ENCODE measurements at regions not wholly inside any gene's neighbourhood (a gene's known extent, or its start where the extent isn't known, plus 50 kb on each side); places are given as distances from the start of the nearest gene placed in this dataset.
"Not testable (repeated sequence)": the region's sequence is repeated elsewhere in the genome, so short reads cannot be mapped to it uniquely, and the experiment has no call there.

DNA sequence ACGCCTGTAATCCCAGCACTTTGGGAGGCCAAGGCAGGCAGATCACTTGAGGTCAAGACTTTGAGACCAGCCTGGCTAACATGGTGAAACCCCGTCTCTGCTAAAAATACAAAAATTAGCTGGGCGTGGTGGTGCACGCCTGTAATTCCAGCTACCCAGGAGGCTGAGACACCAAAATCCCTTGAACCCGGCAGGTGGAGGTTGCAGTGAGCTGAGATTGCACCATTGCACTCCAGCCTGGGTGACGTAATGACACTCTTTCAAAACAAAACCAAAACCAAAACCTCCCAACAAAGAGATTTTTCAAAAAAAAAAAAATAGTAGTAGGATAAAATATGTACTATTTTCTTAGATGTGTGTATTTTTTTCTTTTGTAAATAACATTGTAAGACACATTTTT lies 79.1 kb upstream of the MELK start:
- H3K27me3 ChIP-seq (replicated peaks in 1 of 2; ENCODE audit: control insufficient read depth in 2 of 2, insufficient read depth in 2 of 2, low read length in 1 of 2); H3K79me2 ChIP-seq (ENCODE audit: control insufficient read depth, insufficient read depth, low read length); CTCF ChIA-PET; BruUV-seq (replicated peaks); H3K4me1 ChIP-seq (ENCODE audit: control insufficient read depth, insufficient read depth, low read length); POLR2A ChIA-PET; H3K9ac ChIP-seq (ENCODE audit: control insufficient read depth, insufficient read depth, low read length); in situ Hi-C loops (cut with MboI); H3K27ac ChIP-seq (ENCODE audit: control insufficient read depth, insufficient read depth); H3K4me3 ChIP-seq; H3K36me3 ChIP-seq (ENCODE audit: control insufficient read depth in 2 of 2, insufficient read depth in 2 of 2, low read length in 1 of 2); H3K9me3 ChIP-seq (replicated peaks; ENCODE audit: control insufficient read depth, insufficient read depth, low read length); H4K20me1 ChIP-seq (ENCODE audit: control insufficient read depth, insufficient read depth); SMC1A ChIA-PET (ENCODE audit: uncharacterized antibody, unreplicated experiment); RAD21 ChIA-PET (ENCODE audit: unreplicated experiment); intact Hi-C loops (cut with micrococcal nuclease; ENCODE audit: unreplicated experiment); DNase-seq (ENCODE audit: low read depth, low spot score): not testable (repeated sequence)
- peak; percentile 7 for FAIRE-seq
- 48% methylated on average over 6 of the region's 6 CpGs for WGBS (ENCODE audit: insufficient coverage, insufficient replicate concordance, low lambda C conversion rate, missing lambda C conversion rate)
- ATAC-seq, result peak; percentile 73
- Histone ChIP-seq H2AFZ (ENCODE audit: control insufficient read depth, low read depth, low read length) (0 out of 2 replicates have a peak overlapping the region, but pooled peaks have one; percentile 17), H3K4me2 (ENCODE audit: control insufficient read depth, insufficient read depth) (peak overlapping the region; percentile 48; the same call in 1 of the 2 replicates)
- TF ChIP-seq CREM (IDR thresholded peaks at IDR 0.05; ENCODE audit: low read depth), result 0 out of 2 replicates have a peak, but pooled peaks have one; percentile 13
- TF ChIP-seq JUNB (IDR thresholded peaks at IDR 0.05), result peak; percentile 51
- TF ChIP-seq ZNF384 (IDR thresholded peaks at IDR 0.05; ENCODE audit: borderline replicate concordance, low read depth, low read length), result peak; percentile 50; the same call in 1 of the 2 replicates
- TF ChIP-seq, protein P1, sequence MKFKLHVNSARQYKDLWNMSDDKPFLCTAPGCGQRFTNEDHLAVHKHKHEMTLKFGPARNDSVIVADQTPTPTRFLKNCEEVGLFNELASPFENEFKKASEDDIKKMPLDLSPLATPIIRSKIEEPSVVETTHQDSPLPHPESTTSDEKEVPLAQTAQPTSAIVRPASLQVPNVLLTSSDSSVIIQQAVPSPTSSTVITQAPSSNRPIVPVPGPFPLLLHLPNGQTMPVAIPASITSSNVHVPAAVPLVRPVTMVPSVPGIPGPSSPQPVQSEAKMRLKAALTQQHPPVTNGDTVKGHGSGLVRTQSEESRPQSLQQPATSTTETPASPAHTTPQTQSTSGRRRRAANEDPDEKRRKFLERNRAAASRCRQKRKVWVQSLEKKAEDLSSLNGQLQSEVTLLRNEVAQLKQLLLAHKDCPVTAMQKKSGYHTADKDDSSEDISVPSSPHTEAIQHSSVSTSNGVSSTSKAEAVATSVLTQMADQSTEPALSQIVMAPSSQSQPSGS (IDR thresholded peaks at IDR 0.05; ENCODE audit: low read length), result peak; percentile 67
- peak; percentile 96 for TF ChIP-seq ATF7 (IDR thresholded peaks at IDR 0.05; ENCODE audit: low read depth)

DNA sequence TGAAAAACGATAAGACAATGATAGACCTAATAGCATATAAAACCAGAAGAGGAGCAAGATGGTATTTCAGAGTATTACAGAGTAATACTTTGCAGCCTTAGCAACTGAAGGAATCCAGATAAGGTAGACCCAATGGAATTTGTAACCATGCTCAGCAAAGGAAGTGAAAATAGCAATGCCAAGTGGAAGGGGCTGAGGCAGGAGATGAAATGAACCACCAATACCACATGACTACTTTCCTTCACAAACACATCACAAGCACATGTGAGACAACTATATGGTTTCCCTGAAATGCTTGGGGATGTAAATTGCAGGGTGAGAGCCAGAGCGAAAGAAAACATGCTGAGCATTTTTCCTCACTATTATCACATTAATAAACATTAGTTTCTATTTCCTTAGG lies 79.8 kb upstream of the MELK start:
- TF ChIP-seq SPI1 (IDR thresholded peaks at IDR 0.05; ENCODE audit: borderline replicate concordance, insufficient read depth, low read depth, low read length), result peak; percentile 31; the same call in 1 of the 2 replicates
- TF ChIP-seq, protein P2, sequence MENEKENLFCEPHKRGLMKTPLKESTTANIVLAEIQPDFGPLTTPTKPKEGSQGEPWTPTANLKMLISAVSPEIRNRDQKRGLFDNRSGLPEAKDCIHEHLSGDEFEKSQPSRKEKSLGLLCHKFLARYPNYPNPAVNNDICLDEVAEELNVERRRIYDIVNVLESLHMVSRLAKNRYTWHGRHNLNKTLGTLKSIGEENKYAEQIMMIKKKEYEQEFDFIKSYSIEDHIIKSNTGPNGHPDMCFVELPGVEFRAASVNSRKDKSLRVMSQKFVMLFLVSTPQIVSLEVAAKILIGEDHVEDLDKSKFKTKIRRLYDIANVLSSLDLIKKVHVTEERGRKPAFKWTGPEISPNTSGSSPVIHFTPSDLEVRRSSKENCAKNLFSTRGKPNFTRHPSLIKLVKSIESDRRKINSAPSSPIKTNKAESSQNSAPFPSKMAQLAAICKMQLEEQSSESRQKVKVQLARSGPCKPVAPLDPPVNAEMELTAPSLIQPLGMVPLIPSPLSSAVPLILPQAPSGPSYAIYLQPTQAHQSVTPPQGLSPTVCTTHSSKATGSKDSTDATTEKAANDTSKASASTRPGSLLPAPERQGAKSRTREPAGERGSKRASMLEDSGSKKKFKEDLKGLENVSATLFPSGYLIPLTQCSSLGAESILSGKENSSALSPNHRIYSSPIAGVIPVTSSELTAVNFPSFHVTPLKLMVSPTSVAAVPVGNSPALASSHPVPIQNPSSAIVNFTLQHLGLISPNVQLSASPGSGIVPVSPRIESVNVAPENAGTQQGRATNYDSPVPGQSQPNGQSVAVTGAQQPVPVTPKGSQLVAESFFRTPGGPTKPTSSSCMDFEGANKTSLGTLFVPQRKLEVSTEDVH (IDR thresholded peaks at IDR 0.05; ENCODE audit: low read depth, partially characterized antibody), result no peak
- 0 out of 2 replicates have a peak, but pooled peaks have one; percentile 10 for TF ChIP-seq RUNX3 (IDR thresholded peaks at IDR 0.05; ENCODE audit: low read length)
- H4K20me1 ChIP-seq (ENCODE audit: control insufficient read depth, insufficient read depth), result no peaks in the 10 kb centered on the region
- peaks cover 6% of the 10 kb centered on the region for H3K4me1 ChIP-seq (ENCODE audit: control insufficient read depth, insufficient read depth, low read length)
- no TSS peak for BruUV-seq (replicated peaks)
- H3K27ac ChIP-seq (ENCODE audit: control insufficient read depth, insufficient read depth), result no peak overlapping the region
- SMC1A ChIA-PET (ENCODE audit: uncharacterized antibody, unreplicated experiment), result interaction anchor here (0.7 kb wide), 1 partner anchor 22 kb away, joined by 3 read pairs; no protein-coding TSS in a partner anchor
- no peak overlapping the region for H2AFZ ChIP-seq (ENCODE audit: control insufficient read depth, low read depth, low read length)
- POLR2A ChIA-PET, result no interaction called here
- no peaks in the 10 kb centered on the region for H3K36me3 ChIP-seq (ENCODE audit: control insufficient read depth in 2 of 2, insufficient read depth in 2 of 2, low read length in 1 of 2)
- H3K9ac ChIP-seq (ENCODE audit: control insufficient read depth, insufficient read depth, low read length), result no peak overlapping the region
- in situ Hi-C loops (cut with MboI), result no loop called here
- CTCF ChIA-PET, result interaction anchor here (0.6 to 0.7 kb wide), 3 partner anchors 11 to 599 kb away, joined by 3 read pairs; no protein-coding TSS in a partner anchor
- H3K4me3 ChIP-seq, result no peak overlapping the region
- no peak for DNase-seq (ENCODE audit: low read depth, low spot score)
- H3K4me2 ChIP-seq (ENCODE audit: control insufficient read depth, insufficient read depth), result no peak overlapping the region
- H3K27me3 ChIP-seq (replicated peaks in 1 of 2; ENCODE audit: control insufficient read depth in 2 of 2, insufficient read depth in 2 of 2, low read length in 1 of 2), result no peaks in the 10 kb centered on the region
- FAIRE-seq, result no peak
- no peaks in the 10 kb centered on the region for H3K9me3 ChIP-seq (replicated peaks; ENCODE audit: control insufficient read depth, insufficient read depth, low read length)
- intact Hi-C loops (cut with micrococcal nuclease; ENCODE audit: unreplicated experiment), result no loop called here
- RAD21 ChIA-PET (ENCODE audit: unreplicated experiment), result no interaction called here
- ATAC-seq, result no peak
- WGBS (ENCODE audit: insufficient coverage, insufficient replicate concordance, low lambda C conversion rate, missing lambda C conversion rate), result 84% methylated on average over 2 of the region's 2 CpGs
- H3K79me2 ChIP-seq (ENCODE audit: control insufficient read depth, insufficient read depth, low read length), result peaks cover 6% of the 10 kb centered on the region
